ENCODE measurements at regions not wholly inside any gene's neighbourhood (a gene's known extent, or its start where the extent isn't known, plus 50 kb on each side); places are given as distances from the start of the nearest gene placed in this dataset.

- no peak for DNase-seq
These were observed 228.0 kb upstream of the ID2 start for GRCh38 chr2:8453904-8454302.

- DNase-seq = no peak
These were observed 227.1 kb upstream of the ID2 start for GRCh38 chr2:8454797-8455196.

GRCh38 chr2:8455236-8456150 is 226.4 kb upstream of the ID2 start:
- no peak for DNase-seq

- DNase-seq = no peak
These were observed 225.4 kb upstream of the ID2 start for GRCh38 chr2:8456151-8457091.

- no peak for DNase-seq
These were observed 224.8 kb upstream of the ID2 start for GRCh38 chr2:8457092-8457481.

GRCh38 chr2:8457699-8458502 is 224.0 kb upstream of the ID2 start:
- peak; percentile 28 for DNase-seq

- no peak for DNase-seq
These were observed 223.1 kb upstream of the ID2 start for GRCh38 chr2:8458503-8459459.

GRCh38 chr2:8459474-8459873 is 222.4 kb upstream of the ID2 start:
- DNase-seq = no peak

GRCh38 chr2:8461341-8461740 is 220.5 kb upstream of the ID2 start:
- DNase-seq = no peak

GRCh38 chr2:8462280-8462679 is 219.6 kb upstream of the ID2 start:
- no peak for DNase-seq

- no peak for DNase-seq
These were observed 218.8 kb upstream of the ID2 start for GRCh38 chr2:8462899-8463648.

GRCh38 chr2:8465560-8465959 is 216.3 kb upstream of the ID2 start:
- DNase-seq = no peak

GRCh38 chr2:8469709-8470493 is 212.0 kb upstream of the ID2 start:
- DNase-seq = no peak

GRCh38 chr2:8472545-8473323 is 209.1 kb upstream of the ID2 start:
- no peak for DNase-seq

- DNase-seq = no peak
These were observed 206.4 kb upstream of the ID2 start for GRCh38 chr2:8475349-8476031.

GRCh38 chr2:8477552-8478470 is 204.0 kb upstream of the ID2 start:
- DNase-seq = peak; percentile 14

GRCh38 chr2:8478471-8478793 is 203.4 kb upstream of the ID2 start:
- no peak for DNase-seq

- no peak for DNase-seq
These were observed 202.6 kb upstream of the ID2 start for GRCh38 chr2:8479298-8479697.
